HG03575 (cell line): ENCODE measurements at regions not wholly inside any gene's neighbourhood (a gene's known extent, or its start where the extent isn't known, plus 50 kb on each side); places are given as distances from the start of the nearest gene placed in this dataset.

Experiments used
- ATAC-seq: cut with Tn5 transposase; IDR thresholded peaks from one replicate; pipeline ENCODE4 v1.9.1; 2021; ENCODE audit not compliant: unreplicated experiment, insufficient number of reproducible peaks, low FRiP score; ENCODE audit errors: extremely low read depth

GRCh38 chr12:92544322-92544721 lies 158.5 kb upstream of the PLEKHG7 start:
- no peak for ATAC-seq

GRCh38 chr12:92543840-92544239 lies 158.9 kb upstream of the PLEKHG7 start:
- ATAC-seq = no peak

- no peak for ATAC-seq
Observed at GRCh38 chr12:92543359-92543758, 159.4 kb upstream of the PLEKHG7 start.

GRCh38 chr12:92541731-92542130 lies 161.1 kb upstream of the PLEKHG7 start:
- no peak for ATAC-seq

GRCh38 chr12:92540782-92541423 lies 161.9 kb upstream of the PLEKHG7 start:
- ATAC-seq = no peak

GRCh38 chr12:92539976-92540781 lies 162.6 kb upstream of the PLEKHG7 start:
- no peak for ATAC-seq

- no peak for ATAC-seq
Observed at GRCh38 chr12:92539110-92539749, 163.6 kb upstream of the PLEKHG7 start.

- ATAC-seq = no peak
Observed at GRCh38 chr12:92537290-92537960, 165.4 kb upstream of the PLEKHG7 start.

- ATAC-seq = no peak
Observed at GRCh38 chr12:92535961-92536360, 166.8 kb upstream of the PLEKHG7 start.

GRCh38 chr12:92533280-92533890 lies 169.4 kb upstream of the PLEKHG7 start:
- ATAC-seq = no peak

GRCh38 chr12:92530706-92531105 lies 172.1 kb upstream of the PLEKHG7 start:
- no peak for ATAC-seq

- no peak for ATAC-seq
Observed at GRCh38 chr12:92529944-92530343, 172.8 kb upstream of the PLEKHG7 start.

GRCh38 chr12:92528586-92528985 lies 174.2 kb upstream of the PLEKHG7 start:
- ATAC-seq = no peak

GRCh38 chr12:92528097-92528496 lies 174.7 kb upstream of the PLEKHG7 start:
- ATAC-seq = no peak

GRCh38 chr12:92524489-92524888 lies 178.3 kb upstream of the PLEKHG7 start:
- no peak for ATAC-seq

GRCh38 chr12:92520511-92520910 lies 182.3 kb upstream of the PLEKHG7 start:
- no peak for ATAC-seq

GRCh38 chr12:92519284-92519683 lies 183.5 kb upstream of the PLEKHG7 start:
- no peak for ATAC-seq

- no peak for ATAC-seq
Observed at GRCh38 chr12:92518071-92518470, 184.7 kb upstream of the PLEKHG7 start.

GRCh38 chr12:92516277-92516600 lies 186.6 kb upstream of the PLEKHG7 start:
- no peak for ATAC-seq
